ENCODE measurements at regions not wholly inside any gene's neighbourhood (a gene's known extent, or its start where the extent isn't known, plus 50 kb on each side); places are given as distances from the start of the nearest gene placed in this dataset.

DNA sequence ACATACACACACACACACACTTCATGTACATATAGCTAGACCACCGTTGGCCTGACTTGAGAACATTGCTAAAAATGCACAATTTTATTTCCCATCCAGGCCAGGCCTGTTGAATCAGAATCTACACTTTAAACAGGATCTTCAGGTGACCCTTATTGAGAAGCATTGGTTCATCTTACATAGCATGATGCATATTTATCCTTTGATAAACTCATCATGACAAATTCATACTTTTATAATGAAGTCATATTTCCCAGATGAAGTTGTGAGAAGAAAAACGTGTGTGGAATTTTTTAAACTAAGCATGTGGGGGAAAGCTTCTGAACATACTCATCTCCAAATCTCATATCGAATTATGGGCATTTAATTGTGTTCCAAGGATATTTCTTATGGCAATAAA is 877.7 kb downstream of the MRPL39 start:
- no peak for DNase-seq (ENCODE audit: low read depth)

DNA sequence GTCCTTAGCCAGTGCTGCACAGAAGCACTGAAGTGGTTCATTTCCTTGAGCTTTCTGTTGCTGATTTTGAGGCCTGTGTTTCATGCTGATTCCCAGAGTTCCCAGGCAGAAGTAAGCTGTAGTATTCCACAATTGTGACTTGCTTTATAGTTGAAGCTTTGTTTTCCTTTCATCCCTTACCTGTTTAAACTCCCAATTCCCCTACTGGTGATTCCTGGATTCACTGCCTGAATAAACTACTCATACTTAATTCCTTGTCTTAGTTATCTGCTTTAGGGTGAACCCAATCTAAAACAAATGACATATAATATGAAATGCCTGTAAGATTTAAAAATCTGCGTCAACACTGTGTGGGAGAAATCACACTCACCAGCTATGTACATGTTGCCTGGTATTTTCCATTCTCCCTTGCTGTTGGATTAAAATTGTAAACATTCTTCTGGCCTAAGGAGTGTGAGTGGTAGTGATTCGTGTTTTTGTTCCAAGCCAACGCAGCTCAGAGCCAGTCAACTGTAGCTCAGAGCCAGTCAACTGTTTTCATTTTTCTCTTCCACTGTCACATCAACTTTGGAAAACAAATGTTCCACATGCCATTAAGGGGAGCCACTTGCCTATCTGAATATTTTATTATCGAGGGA is 879.4 kb downstream of the MRPL39 start:
- DNase-seq (ENCODE audit: low read depth) = no peak

GRCh38 chr21:24716281-24716918 is 890.9 kb downstream of the MRPL39 start:
- DNase-seq (ENCODE audit: low read depth) = no peak

DNA sequence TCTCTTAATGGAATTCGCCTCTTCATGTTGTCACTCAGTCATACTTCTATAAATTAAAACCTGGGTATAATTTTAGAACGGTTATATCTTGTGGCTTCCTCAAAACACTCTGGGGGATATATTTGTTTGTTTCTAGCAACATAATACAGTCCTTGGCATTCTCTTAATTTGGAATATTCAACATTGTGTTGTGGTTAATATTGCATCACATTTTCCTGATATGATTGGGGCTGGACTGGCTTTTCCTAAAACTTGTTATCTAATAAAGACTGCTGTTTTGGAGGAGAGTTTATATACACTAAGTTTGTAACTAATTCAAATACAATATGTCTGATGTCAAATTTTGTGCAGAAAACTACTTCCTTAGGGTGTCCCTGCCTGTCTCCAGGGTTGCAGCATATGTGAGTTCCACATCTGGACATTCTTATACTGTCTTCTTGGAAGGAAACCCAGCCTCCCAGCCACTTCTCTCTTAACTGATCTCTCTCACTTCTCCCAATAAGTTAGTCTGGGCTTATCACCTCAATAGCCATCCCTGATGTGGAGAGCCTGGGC is 892.6 kb downstream of the MRPL39 start:
- DNase-seq (ENCODE audit: low read depth) = no peak

DNA sequence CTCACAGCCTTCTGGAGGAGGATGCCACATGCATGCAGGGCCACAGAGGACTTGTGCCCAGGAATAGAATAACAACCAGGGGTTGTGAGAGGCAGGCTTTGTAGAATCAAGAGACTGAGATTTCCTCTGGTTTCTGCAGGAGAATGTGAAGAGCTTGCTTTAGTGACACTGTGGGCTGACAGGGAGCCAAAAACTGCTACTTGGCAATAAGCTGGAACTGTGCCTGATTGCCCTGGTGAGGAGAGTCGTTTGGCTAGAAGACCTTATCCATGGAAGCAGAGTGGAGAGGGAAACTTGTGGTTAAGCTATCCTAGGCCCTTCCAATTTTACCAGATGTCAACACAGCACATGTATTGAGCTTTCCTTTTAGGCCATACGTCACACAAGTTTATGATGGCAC is 902.1 kb downstream of the MRPL39 start:
- no peak for DNase-seq (ENCODE audit: low read depth)

DNA sequence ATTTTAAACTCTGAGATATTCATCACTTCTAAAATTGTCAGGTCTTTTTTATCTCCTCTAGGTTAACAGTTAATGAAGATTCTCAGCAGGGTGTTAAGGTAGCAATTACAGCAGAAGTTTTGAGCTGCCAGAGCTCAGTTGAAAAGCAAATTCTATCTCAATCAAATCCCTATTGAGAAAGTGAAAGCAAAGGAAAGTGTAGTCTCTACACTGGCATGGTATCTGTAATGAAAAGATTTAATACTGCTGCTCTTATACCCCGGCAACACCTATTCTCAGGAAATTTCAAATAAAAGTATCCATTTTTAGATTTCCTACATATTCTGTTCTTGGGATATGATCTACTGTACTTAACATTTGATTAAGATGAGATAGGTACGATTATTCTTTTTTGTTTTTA is 913.5 kb downstream of the MRPL39 start:
- DNase-seq (ENCODE audit: low read depth) = no peak

- DNase-seq (ENCODE audit: low read depth) = no peak
Measured at GRCh38 chr21:24681456-24681855, 925.8 kb downstream of the MRPL39 start.

GRCh38 chr21:24671901-24672300 is 935.4 kb downstream of the MRPL39 start:
- no peak for DNase-seq (ENCODE audit: low read depth)

- DNase-seq (ENCODE audit: low read depth) = no peak
Measured at GRCh38 chr21:24658926-24659325, 948.4 kb downstream of the MRPL39 start.

DNA sequence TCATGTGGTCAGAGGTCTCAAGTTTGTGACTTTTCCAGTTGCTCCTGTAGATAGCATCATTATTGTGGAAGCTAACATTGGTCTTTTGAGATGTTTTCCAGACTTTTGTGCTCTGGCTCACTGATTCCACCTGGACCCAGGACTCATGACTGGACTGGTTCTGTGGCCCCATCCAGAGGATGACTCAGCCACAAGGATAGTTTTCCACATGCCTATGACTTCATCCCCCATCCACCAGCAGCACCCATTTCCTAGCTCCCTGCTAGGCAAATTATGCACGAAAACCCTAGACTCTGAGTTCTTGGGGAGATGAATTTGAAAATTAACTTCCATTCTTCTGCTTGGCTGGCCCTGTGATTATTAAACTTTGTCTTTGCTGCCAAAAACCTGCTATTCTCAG is 949.3 kb downstream of the MRPL39 start:
- DNase-seq (ENCODE audit: low read depth) = no peak

DNA sequence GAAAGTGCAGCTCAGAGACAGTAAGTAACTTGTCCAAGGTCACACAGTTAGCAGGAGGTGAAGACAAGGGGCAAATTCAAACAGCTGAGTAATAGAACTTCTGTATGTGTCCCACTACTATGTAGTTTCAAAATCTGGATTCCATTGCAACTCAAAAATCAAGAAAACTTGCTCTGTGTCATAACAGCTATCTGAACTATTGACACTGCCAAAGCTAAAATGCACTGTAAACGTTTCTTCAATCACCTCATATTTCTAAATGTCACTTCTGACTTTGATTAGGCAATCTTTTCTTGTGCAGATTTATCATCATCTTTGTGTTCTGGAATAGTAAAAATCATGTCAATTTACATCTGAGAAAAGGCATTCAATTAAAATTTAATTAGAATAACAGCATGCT is 957.6 kb downstream of the MRPL39 start:
- no peak for DNase-seq (ENCODE audit: low read depth)

DNA sequence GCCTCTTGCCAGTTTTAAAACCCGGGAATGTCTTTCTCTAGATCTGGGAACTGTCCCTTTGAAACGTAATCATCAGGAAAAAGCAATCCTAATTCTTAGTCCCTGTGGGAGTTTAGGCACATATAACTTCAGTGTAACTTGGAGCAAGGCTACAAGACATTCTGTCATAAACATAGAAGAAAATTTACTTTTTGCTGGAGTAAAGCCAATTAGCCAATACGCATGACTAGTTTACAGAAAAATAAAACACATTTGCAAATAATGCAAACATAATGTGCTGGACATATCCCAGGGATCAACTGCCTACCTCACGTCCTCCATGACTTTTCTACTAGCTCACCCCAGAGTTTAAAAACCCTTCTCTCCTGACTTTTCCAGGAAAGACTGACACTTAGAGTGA is 970.6 kb downstream of the MRPL39 start:
- no peak for DNase-seq (ENCODE audit: low read depth)

DNA sequence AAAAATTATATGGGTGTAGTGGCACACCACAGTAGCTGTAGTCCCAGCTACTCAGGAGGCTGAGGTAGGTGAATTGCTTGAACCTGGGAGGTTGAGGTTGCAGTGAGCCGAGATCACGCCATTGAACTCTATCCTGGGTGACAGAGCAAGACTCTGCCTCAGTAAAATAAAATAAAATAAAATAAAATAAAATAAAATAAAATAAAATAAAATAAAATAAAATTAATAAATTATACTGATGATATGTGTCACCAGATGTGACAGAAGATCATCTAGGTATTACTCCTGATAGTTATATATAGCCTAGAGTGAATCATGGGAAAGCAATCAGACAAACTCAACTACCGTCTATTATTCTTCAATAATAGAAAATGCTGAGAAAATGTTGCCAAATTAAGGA is 972.5 kb downstream of the MRPL39 start:
- no peak for DNase-seq (ENCODE audit: low read depth)

DNA sequence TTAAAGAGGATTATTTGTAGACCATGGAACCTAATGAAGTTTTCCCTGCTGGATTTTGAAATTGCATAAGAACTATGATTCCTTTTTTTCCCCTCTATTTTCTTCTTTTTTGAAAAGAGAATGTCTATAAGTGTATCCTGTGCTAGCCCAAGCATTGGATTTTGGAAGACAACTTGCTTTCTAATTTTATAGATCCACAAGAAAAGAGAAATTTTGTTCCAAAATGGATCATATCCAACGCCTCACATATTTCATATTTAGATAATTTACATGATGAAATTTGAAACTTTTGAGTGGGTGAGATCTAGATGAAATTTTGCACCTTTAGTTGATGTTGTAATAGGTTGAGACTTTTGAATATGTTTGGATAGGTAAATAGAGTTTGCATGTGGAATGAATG is 978.7 kb downstream of the MRPL39 start:
- no peak for DNase-seq (ENCODE audit: low read depth)

GRCh38 chr21:24628046-24628445 is 979.2 kb downstream of the MRPL39 start:
- DNase-seq (ENCODE audit: low read depth) = no peak

DNA sequence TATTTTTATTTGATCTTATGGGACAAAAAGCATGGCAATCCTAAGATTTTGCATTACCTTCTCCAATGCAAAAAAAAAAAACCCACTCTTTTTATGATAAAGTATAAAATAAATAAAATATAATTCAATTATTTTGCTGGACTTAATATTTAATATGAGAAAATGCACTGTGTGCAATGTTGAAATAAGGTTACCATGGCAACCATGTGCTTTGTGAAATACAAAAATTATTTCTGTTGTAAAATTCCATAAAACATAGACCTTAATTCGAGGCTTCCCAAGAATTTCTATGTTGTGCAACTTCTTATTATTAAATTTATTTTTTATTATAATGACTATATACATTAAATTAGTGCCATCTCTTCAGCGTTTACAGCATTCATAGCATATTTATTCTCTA is 989.5 kb downstream of the MRPL39 start:
- no peak for DNase-seq (ENCODE audit: low read depth)

DNA sequence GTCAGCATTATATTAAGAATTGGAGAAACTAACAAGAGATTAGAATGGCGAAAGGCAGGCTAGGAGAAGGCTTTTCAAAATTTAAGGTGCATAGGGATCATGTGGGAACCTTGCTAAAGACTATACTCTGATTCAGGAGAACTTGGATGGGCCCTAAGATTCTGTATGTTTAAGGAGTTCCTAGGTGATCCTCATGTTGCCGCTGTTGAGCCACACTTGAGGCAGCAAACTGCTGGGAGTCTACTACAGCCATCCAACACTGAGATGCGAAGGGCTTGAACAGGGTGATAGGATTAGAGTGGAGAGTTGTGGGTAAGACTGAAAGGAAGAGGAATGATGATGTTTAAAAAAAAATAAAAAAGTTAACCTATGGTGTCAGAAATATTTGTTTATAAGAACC is 1013.2 kb downstream of the MRPL39 start:
- DNase-seq (ENCODE audit: low read depth) = no peak

DNA sequence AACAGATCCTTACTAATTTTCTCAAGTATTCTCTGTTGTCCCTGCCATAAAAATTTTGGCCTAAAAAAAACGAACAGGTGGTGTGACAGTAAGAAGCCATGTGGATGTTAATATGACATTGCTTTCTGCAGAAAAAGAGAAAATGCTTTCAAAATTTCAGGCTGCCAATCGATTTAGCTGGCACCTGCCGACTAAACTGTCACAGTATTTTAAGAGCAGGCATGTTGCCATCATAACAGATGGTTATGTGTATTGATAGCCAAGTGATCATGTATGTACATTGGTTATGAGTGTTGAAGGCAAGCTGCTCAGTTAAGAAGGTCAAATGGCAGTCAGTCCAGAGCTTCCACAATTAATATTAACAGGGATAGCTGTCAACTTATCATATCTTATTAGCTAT is 1017.0 kb downstream of the MRPL39 start:
- no peak for DNase-seq (ENCODE audit: low read depth)

- no peak for DNase-seq (ENCODE audit: low read depth)
Measured at GRCh38 chr21:24583473-24583872, 1023.8 kb downstream of the MRPL39 start.

- DNase-seq (ENCODE audit: low read depth) = no peak
Measured at GRCh38 chr21:24577301-24577700, 1030.0 kb downstream of the MRPL39 start.

- no peak for DNase-seq (ENCODE audit: low read depth)
Measured at GRCh38 chr21:24561291-24561690, 1046.0 kb downstream of the MRPL39 start.

GRCh38 chr21:24552491-24552890 is 1054.8 kb downstream of the MRPL39 start:
- no peak for DNase-seq (ENCODE audit: low read depth)

DNA sequence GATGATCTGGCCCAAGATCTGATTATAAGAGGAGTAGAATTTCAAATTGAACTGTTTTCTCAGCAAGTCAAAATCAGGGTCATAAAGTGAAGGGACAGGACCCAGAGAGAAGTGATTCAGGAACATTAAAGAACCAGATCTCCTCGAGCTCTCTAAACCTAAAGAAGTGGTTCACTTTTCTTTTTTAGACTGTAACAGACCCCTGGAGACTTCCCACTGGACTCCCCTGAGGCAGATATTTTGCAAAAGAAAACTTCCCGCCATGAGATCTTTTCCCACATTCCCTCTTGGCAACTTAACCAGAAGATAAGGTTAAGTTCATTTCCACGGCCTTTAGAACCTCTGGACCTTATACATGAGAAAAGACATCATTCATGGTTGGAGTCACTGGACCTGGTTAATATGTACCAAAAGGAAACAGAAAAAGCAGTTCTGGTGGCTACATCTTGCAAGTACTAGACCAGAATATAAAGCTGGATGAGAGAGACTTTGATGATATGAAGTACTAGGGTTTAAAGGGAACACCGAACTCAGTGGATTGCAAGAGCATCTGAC is 1061.4 kb downstream of the MRPL39 start:
- DNase-seq (ENCODE audit: low read depth) = no peak
